ENCODE measurements at regions not wholly inside any gene's neighbourhood (a gene's known extent, or its start where the extent isn't known, plus 50 kb on each side); places are given as distances from the start of the nearest gene placed in this dataset.

- TF ChIP-seq, protein P1, sequence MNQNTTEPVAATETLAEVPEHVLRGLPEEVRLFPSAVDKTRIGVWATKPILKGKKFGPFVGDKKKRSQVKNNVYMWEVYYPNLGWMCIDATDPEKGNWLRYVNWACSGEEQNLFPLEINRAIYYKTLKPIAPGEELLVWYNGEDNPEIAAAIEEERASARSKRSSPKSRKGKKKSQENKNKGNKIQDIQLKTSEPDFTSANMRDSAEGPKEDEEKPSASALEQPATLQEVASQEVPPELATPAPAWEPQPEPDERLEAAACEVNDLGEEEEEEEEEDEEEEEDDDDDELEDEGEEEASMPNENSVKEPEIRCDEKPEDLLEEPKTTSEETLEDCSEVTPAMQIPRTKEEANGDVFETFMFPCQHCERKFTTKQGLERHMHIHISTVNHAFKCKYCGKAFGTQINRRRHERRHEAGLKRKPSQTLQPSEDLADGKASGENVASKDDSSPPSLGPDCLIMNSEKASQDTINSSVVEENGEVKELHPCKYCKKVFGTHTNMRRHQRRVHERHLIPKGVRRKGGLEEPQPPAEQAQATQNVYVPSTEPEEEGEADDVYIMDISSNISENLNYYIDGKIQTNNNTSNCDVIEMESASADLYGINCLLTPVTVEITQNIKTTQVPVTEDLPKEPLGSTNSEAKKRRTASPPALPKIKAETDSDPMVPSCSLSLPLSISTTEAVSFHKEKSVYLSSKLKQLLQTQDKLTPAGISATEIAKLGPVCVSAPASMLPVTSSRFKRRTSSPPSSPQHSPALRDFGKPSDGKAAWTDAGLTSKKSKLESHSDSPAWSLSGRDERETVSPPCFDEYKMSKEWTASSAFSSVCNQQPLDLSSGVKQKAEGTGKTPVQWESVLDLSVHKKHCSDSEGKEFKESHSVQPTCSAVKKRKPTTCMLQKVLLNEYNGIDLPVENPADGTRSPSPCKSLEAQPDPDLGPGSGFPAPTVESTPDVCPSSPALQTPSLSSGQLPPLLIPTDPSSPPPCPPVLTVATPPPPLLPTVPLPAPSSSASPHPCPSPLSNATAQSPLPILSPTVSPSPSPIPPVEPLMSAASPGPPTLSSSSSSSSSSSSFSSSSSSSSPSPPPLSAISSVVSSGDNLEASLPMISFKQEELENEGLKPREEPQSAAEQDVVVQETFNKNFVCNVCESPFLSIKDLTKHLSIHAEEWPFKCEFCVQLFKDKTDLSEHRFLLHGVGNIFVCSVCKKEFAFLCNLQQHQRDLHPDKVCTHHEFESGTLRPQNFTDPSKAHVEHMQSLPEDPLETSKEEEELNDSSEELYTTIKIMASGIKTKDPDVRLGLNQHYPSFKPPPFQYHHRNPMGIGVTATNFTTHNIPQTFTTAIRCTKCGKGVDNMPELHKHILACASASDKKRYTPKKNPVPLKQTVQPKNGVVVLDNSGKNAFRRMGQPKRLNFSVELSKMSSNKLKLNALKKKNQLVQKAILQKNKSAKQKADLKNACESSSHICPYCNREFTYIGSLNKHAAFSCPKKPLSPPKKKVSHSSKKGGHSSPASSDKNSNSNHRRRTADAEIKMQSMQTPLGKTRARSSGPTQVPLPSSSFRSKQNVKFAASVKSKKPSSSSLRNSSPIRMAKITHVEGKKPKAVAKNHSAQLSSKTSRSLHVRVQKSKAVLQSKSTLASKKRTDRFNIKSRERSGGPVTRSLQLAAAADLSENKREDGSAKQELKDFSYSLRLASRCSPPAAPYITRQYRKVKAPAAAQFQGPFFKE (tag by site-specific recombination; IDR thresholded peaks at IDR 0.05; ENCODE audit: borderline replicate concordance): no peak
- TF ChIP-seq SP7 (tag by site-specific recombination; IDR thresholded peaks at IDR 0.05) (no peak), ZNF248 (tag by site-specific recombination; IDR thresholded peaks at IDR 0.05) (no peak), PRDM10 (tag by site-specific recombination; IDR thresholded peaks at IDR 0.05) (no peak), ZXDB (tag by site-specific recombination; IDR thresholded peaks at IDR 0.05) (no peak), ZNF366 (tag by site-specific recombination; conservative IDR thresholded peaks at IDR 0.05) (no peak), ZNF169 (tag by site-specific recombination; IDR thresholded peaks at IDR 0.05) (no peak), ZNF701 (tag by site-specific recombination; IDR thresholded peaks at IDR 0.05) (no peak)
- TF ChIP-seq, protein P2, sequence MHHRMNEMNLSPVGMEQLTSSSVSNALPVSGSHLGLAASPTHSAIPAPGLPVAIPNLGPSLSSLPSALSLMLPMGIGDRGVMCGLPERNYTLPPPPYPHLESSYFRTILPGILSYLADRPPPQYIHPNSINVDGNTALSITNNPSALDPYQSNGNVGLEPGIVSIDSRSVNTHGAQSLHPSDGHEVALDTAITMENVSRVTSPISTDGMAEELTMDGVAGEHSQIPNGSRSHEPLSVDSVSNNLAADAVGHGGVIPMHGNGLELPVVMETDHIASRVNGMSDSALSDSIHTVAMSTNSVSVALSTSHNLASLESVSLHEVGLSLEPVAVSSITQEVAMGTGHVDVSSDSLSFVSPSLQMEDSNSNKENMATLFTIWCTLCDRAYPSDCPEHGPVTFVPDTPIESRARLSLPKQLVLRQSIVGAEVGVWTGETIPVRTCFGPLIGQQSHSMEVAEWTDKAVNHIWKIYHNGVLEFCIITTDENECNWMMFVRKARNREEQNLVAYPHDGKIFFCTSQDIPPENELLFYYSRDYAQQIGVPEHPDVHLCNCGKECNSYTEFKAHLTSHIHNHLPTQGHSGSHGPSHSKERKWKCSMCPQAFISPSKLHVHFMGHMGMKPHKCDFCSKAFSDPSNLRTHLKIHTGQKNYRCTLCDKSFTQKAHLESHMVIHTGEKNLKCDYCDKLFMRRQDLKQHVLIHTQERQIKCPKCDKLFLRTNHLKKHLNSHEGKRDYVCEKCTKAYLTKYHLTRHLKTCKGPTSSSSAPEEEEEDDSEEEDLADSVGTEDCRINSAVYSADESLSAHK (tag by site-specific recombination; IDR thresholded peaks at IDR 0.05): no peak
These were observed 641.0 kb upstream of the ARGLU1 start (continued) for GRCh38 chr13:107208889-107209288.

GRCh38 chr13:107205318-107206104 is 637.6 kb upstream of the ARGLU1 start:
- ChIA-PET CTCF (interaction anchor here (0.6 to 1.1 kb wide), 11 partner anchors 8 to 1040 kb away, joined by 3 to 4 read pairs (median 3); no protein-coding TSS in a partner anchor), POLR2A (no interaction called here)
- Histone ChIP-seq H3K27ac (ENCODE audit: extremely low read depth, low read depth, low read length) (no peak overlapping the region), H3K4me3 (ENCODE audit: low read depth, low read length) (no peak overlapping the region), H3K4me1 (ENCODE audit: control insufficient read depth, insufficient read depth, low read length) (no peaks in the 10 kb centered on the region), H3K9me3 (ENCODE audit: control insufficient read depth, insufficient read depth, low read depth, low read length) (no peaks in the 10 kb centered on the region), H3K36me3 (ENCODE audit: control insufficient read depth in 2 of 2, insufficient read depth in 1 of 2, low read length in 2 of 2) (no peaks in the 10 kb centered on the region)
- peak; percentile 36 for TF ChIP-seq ZNF654 (tag by site-specific recombination; IDR thresholded peaks at IDR 0.05; ENCODE audit: low read depth)
- no peak for TF ChIP-seq PRDM1 (tag by site-specific recombination; IDR thresholded peaks at IDR 0.05)
